Keratinocyte (primary cell): ENCODE measurements at regions not wholly inside any gene's neighbourhood (a gene's known extent, or its start where the extent isn't known, plus 50 kb on each side); places are given as distances from the start of the nearest gene placed in this dataset.

Experiments used
- DNase-seq: peaks from one replicate; pipeline ENCODE4 v3.0.0-alpha.2; 2011; ENCODE audit warnings: low read depth, missing footprints, low spot score
- FAIRE-seq: peaks from 2 replicates; lab custom pipeline; 2011; peaks lifted over from hg19 to GRCh38; lab: Jason Lieb, UNC
- H2AFZ ChIP-seq: 2 replicates; pipeline ENCODE4 v1.6.0; 2012; ENCODE audit warnings: low read length, control low read depth, inconsistent platforms; ENCODE audit not compliant: control insufficient read depth
- H3K27ac ChIP-seq: 2 replicates; pipeline ENCODE4 v1.5.1; 2011; ENCODE audit warnings: low read length; ENCODE audit not compliant: control insufficient read depth, insufficient read depth
- H3K27me3 ChIP-seq: 3 replicates; pipeline ENCODE4 v1.6.0; 2011; ENCODE audit warnings: low read length; ENCODE audit not compliant: control insufficient read depth, insufficient read depth; ENCODE audit errors: extremely low read depth
- H3K36me3 ChIP-seq, 2 experiments: 2 replicates in 1 of 2; 3 replicates in 1 of 2; pipeline ENCODE4 v1.5.1; 2011; ENCODE audit warnings: low read length in 2 of 2, mild to moderate bottlenecking in 1 of 2; ENCODE audit not compliant: control insufficient read depth in 2 of 2, insufficient read depth in 2 of 2; ENCODE audit errors: extremely low read depth in 1 of 2
- H3K4me1 ChIP-seq: 3 replicates; pipeline ENCODE4 v1.5.1; 2011; ENCODE audit warnings: low read length; ENCODE audit not compliant: control insufficient read depth, insufficient read depth; ENCODE audit errors: extremely low read depth
- H3K4me2 ChIP-seq: 3 replicates; pipeline ENCODE4 v1.6.0; 2011; ENCODE audit warnings: low read depth, low read length; ENCODE audit not compliant: control insufficient read depth, insufficient read depth; ENCODE audit errors: extremely low read depth
- H3K4me3 ChIP-seq, 3 experiments: fragments of 200-600 bp in 1 of 3; sonication (generic) in 1 of 3; 2 replicates in 2 of 3; 3 replicates in 1 of 3; pipeline ENCODE4 v1.5.1; 2011 to 2016; ENCODE audit warnings: low read length in 3 of 3, mild to moderate bottlenecking in 3 of 3, control low read depth in 2 of 3, inconsistent platforms in 1 of 3, low read depth in 1 of 3, mixed read lengths in 1 of 3, mixed run types in 1 of 3, moderate library complexity in 1 of 3; ENCODE audit not compliant: control insufficient read depth in 2 of 3, insufficient read depth in 2 of 3; ENCODE audit errors: extremely low read depth in 1 of 3
- H3K79me2 ChIP-seq: 2 replicates; pipeline ENCODE4 v1.6.0; 2012; ENCODE audit warnings: low read length; ENCODE audit not compliant: control insufficient read depth, insufficient read depth
- H3K9ac ChIP-seq: 3 replicates; pipeline ENCODE4 v1.6.0; 2011; ENCODE audit warnings: low read length; ENCODE audit not compliant: control insufficient read depth, insufficient read depth; ENCODE audit errors: extremely low read depth
- H3K9me1 ChIP-seq: 3 replicates; pipeline ENCODE4 v1.6.0; 2011; ENCODE audit warnings: low read length; ENCODE audit not compliant: control insufficient read depth, insufficient read depth; ENCODE audit errors: extremely low read depth
- H3K9me3 ChIP-seq: 2 replicates; pipeline ENCODE4 v1.5.1; 2012; ENCODE audit warnings: low read depth, low read length; ENCODE audit not compliant: control insufficient read depth
- H4K20me1 ChIP-seq: 3 replicates; pipeline ENCODE4 v1.6.0; 2011; ENCODE audit warnings: low read length; ENCODE audit not compliant: control insufficient read depth, insufficient read depth; ENCODE audit errors: extremely low read depth
- EZH2 ChIP-seq: IDR thresholded peaks from one replicate; pipeline ENCODE4 v1.6.1; 2012; ENCODE audit warnings: inconsistent platforms, mild to moderate bottlenecking, low read length, moderate library complexity
- dilution Hi-C: fragments of 300-500 bp; cut with MboI; formaldehyde crosslinking; loops from one replicate; pipeline ENCODE4 v1.7.0; 2020; ENCODE audit warnings: low sequenced_read_pairs; ENCODE audit not compliant: extremely low pct_ligation_motif_present
- TF ChIP-seq, protein P1 (sequence below), 3 experiments: IDR thresholded peaks in 1 of 3; conservative IDR thresholded peaks in 1 of 3; optimal IDR thresholded peaks in 1 of 3; 2 replicates in 2 of 3; 3 replicates in 1 of 3; pipeline versions ENCODE3 to v1.5.1; 2011; ENCODE audit warnings: low read length in 3 of 3, mild to moderate bottlenecking in 3 of 3, moderate library complexity in 2 of 3, control low read depth in 1 of 3, inconsistent platforms in 1 of 3; ENCODE audit not compliant: insufficient read depth in 2 of 3; ENCODE audit errors: extremely low read depth in 1 of 3

DNA sequence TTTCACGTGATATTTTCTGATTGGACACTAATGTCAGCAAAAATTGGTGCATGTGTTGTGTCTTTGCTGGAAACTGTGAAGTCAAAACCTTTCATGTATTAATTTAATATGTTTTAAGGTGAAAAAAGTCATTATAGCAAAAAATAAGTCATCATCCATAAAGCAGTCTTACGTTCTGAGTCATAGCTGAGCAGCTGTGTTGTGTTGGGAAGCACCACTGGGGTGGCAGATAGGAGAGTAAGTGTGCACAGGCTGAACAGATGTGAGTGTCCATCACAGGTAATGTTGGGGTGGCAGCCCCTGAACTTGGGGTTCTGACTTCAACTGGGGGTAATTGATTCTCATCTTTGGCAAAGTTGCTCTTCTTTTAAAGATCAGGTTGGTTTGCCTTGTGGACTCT, 156.8 kb downstream of the NXNL2 start:
- Histone ChIP-seq H2AFZ (no peak overlapping the region), H3K4me2 (no peak overlapping the region), H3K9ac (no peak overlapping the region), H3K4me3 (no peak overlapping the region), H3K27ac (no peak overlapping the region), H3K27me3 (no peaks in the 10 kb centered on the region), H3K9me3 (no peaks in the 10 kb centered on the region), H3K36me3 (no peaks in the 10 kb centered on the region), H3K4me1 (peaks cover 11% of the 10 kb centered on the region), H3K79me2 (no peaks in the 10 kb centered on the region), H4K20me1 (no peaks in the 10 kb centered on the region), H3K9me1 (no peaks in the 10 kb centered on the region)
- no peak for FAIRE-seq
- TF ChIP-seq, protein P1, sequence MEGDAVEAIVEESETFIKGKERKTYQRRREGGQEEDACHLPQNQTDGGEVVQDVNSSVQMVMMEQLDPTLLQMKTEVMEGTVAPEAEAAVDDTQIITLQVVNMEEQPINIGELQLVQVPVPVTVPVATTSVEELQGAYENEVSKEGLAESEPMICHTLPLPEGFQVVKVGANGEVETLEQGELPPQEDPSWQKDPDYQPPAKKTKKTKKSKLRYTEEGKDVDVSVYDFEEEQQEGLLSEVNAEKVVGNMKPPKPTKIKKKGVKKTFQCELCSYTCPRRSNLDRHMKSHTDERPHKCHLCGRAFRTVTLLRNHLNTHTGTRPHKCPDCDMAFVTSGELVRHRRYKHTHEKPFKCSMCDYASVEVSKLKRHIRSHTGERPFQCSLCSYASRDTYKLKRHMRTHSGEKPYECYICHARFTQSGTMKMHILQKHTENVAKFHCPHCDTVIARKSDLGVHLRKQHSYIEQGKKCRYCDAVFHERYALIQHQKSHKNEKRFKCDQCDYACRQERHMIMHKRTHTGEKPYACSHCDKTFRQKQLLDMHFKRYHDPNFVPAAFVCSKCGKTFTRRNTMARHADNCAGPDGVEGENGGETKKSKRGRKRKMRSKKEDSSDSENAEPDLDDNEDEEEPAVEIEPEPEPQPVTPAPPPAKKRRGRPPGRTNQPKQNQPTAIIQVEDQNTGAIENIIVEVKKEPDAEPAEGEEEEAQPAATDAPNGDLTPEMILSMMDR (optimal IDR thresholded peaks at IDR 0.05 in 1 of 3, IDR thresholded peaks at IDR 0.05 in 1 of 3, conservative IDR thresholded peaks at IDR 0.05 in 1 of 3; ENCODE audit: extremely low read depth in 1 of 3, insufficient read depth in 2 of 3, low read length in 3 of 3) = no peak
- no peak for TF ChIP-seq EZH2
- dilution Hi-C loops = no loop called here
- no peak for DNase-seq

DNA sequence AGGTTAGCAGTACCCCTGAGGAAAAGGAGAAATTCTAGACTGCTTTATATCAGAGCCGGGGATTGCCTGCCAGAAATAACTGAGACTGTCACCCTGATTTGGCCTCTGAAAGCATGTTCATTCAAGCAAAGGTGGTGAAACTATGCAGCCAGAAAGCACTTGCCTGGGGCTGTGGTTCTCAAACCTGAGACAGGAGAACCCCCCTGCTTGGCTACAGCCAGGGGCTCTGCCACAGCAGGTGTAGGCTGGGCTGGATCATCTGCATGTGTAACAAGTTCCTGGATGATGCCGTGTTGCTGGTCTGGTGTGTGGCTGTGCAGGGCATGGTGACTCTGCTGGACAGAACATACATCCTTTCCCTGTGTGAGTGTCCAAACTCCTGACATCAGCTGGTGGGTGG, 157.8 kb downstream of the NXNL2 start:
- H3K9ac ChIP-seq = no peak overlapping the region
- no peak overlapping the region for H3K27ac ChIP-seq
- dilution Hi-C loops = no loop called here
- no peaks in the 10 kb centered on the region for H3K27me3 ChIP-seq
- FAIRE-seq = no peak
- peaks cover 11% of the 10 kb centered on the region for H3K4me1 ChIP-seq
- no peak for TF ChIP-seq EZH2
- TF ChIP-seq, protein P1 (optimal IDR thresholded peaks at IDR 0.05 in 1 of 3, IDR thresholded peaks at IDR 0.05 in 1 of 3, conservative IDR thresholded peaks at IDR 0.05 in 1 of 3; ENCODE audit: extremely low read depth in 1 of 3, insufficient read depth in 2 of 3, low read length in 3 of 3) = no peak
- no peak overlapping the region for H3K4me3 ChIP-seq
- H2AFZ ChIP-seq = no peak overlapping the region
- H3K9me3 ChIP-seq = no peaks in the 10 kb centered on the region
- H4K20me1 ChIP-seq = no peaks in the 10 kb centered on the region
- no peaks in the 10 kb centered on the region for H3K36me3 ChIP-seq
- H3K9me1 ChIP-seq = no peaks in the 10 kb centered on the region
- no peak for DNase-seq
- no peak overlapping the region for H3K4me2 ChIP-seq
- no peaks in the 10 kb centered on the region for H3K79me2 ChIP-seq
